ENCODE measurements at regions not wholly inside any gene's neighbourhood (a gene's known extent, or its start where the extent isn't known, plus 50 kb on each side); places are given as distances from the start of the nearest gene placed in this dataset.

- TF ChIP-seq CTCF (conservative IDR thresholded peaks at IDR 0.05; ENCODE audit: low read depth in 2 of 2) (no peak), NANOG (IDR thresholded peaks at IDR 0.05; ENCODE audit: borderline replicate concordance) (no peak), EZH2 (IDR thresholded peaks at IDR 0.05; ENCODE audit: low read depth, unreplicated experiment) (no peak), POLR2AphosphoS5 (IDR thresholded peaks at IDR 0.05; ENCODE audit: low read depth) (no peak)
- TF ChIP-seq, protein P1, sequence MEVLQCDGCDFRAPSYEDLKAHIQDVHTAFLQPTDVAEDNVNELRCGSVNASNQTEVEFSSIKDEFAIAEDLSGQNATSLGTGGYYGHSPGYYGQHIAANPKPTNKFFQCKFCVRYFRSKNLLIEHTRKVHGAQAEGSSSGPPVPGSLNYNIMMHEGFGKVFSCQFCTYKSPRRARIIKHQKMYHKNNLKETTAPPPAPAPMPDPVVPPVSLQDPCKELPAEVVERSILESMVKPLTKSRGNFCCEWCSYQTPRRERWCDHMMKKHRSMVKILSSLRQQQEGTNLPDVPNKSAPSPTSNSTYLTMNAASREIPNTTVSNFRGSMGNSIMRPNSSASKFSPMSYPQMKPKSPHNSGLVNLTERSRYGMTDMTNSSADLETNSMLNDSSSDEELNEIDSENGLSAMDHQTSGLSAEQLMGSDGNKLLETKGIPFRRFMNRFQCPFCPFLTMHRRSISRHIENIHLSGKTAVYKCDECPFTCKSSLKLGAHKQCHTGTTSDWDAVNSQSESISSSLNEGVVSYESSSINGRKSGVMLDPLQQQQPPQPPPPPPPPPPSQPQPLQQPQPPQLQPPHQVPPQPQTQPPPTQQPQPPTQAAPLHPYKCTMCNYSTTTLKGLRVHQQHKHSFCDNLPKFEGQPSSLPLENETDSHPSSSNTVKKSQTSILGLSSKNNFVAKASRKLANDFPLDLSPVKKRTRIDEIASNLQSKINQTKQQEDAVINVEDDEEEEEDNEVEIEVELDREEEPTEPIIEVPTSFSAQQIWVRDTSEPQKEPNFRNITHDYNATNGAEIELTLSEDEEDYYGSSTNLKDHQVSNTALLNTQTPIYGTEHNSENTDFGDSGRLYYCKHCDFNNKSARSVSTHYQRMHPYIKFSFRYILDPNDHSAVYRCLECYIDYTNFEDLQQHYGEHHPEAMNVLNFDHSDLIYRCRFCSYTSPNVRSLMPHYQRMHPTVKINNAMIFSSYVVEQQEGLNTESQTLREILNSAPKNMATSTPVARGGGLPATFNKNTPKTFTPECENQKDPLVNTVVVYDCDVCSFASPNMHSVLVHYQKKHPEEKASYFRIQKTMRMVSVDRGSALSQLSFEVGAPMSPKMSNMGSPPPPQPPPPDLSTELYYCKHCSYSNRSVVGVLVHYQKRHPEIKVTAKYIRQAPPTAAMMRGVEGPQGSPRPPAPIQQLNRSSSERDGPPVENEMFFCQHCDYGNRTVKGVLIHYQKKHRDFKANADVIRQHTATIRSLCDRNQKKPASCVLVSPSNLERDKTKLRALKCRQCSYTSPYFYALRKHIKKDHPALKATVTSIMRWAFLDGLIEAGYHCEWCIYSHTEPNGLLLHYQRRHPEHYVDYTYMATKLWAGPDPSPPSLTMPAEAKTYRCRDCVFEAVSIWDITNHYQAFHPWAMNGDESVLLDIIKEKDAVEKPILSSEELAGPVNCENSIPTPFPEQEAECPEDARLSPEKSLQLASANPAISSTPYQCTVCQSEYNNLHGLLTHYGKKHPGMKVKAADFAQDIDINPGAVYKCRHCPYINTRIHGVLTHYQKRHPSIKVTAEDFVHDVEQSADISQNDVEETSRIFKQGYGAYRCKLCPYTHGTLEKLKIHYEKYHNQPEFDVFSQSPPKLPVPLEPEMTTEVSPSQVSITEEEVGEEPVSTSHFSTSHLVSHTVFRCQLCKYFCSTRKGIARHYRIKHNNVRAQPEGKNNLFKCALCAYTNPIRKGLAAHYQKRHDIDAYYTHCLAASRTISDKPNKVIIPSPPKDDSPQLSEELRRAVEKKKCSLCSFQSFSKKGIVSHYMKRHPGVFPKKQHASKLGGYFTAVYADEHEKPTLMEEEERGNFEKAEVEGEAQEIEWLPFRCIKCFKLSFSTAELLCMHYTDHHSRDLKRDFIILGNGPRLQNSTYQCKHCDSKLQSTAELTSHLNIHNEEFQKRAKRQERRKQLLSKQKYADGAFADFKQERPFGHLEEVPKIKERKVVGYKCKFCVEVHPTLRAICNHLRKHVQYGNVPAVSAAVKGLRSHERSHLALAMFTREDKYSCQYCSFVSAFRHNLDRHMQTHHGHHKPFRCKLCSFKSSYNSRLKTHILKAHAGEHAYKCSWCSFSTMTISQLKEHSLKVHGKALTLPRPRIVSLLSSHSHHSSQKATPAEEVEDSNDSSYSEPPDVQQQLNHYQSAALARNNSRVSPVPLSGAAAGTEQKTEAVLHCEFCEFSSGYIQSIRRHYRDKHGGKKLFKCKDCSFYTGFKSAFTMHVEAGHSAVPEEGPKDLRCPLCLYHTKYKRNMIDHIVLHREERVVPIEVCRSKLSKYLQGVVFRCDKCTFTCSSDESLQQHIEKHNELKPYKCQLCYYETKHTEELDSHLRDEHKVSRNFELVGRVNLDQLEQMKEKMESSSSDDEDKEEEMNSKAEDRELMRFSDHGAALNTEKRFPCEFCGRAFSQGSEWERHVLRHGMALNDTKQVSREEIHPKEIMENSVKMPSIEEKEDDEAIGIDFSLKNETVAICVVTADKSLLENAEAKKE (CRISPR knock-in tag; IDR thresholded peaks at IDR 0.05): no peak
These were observed 105.4 kb upstream of the WARS2 start (continued) for GRCh38 chr1:119245881-119246280.

DNA sequence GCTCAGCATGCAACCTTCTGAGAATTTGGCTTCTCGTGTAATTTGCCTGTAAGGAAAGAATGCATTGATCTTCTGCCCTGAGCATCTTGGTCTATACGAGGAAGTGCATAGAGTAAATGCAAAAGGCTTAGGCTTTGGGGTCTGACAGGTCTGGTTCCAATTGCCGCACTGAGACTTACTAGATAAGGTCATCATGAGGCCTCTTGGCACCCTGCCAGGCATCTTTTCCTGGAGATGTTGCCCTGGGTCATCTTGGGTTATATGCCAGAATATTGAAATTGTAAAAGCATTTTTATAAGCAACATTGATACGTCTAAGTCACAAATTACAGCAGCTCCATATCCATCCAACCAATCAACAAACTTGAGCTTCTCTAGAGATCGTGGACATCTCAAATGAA is 108.8 kb upstream of the WARS2 start:
- H3K36me3 ChIP-seq (ENCODE audit: insufficient read depth): no peaks in the 10 kb centered on the region
- no peaks in the 10 kb centered on the region for H3K9me2 ChIP-seq (ENCODE audit: insufficient read depth)
- no peak overlapping the region for H3K4me3 Mint-ChIP-seq
- no peaks in the 10 kb centered on the region for H3K4me1 ChIP-seq (ENCODE audit: insufficient read depth)
- no peak overlapping the region for H3K27ac Mint-ChIP-seq
- H2AFZ ChIP-seq: no peak overlapping the region
- no peak overlapping the region for H3K27ac ChIP-seq (ENCODE audit: low read depth)
- H3K4me1 Mint-ChIP-seq: no peaks in the 10 kb centered on the region
- H3F3A ChIP-seq (replicated peaks; ENCODE audit: low read depth): no peaks in the 10 kb centered on the region
- no peaks in the 10 kb centered on the region for H3K36me3 Mint-ChIP-seq (ENCODE audit: low read depth)
- no peak for ATAC-seq
- H3K4me3 ChIP-seq: no peak overlapping the region
- H3K4me2 ChIP-seq: no peak overlapping the region
- no peaks in the 10 kb centered on the region for H3K27me3 ChIP-seq (ENCODE audit: insufficient read depth)
- no peaks in the 10 kb centered on the region for H3K79me2 ChIP-seq (replicated peaks; ENCODE audit: insufficient read depth)
- H3K9me3 Mint-ChIP-seq: no peaks in the 10 kb centered on the region
- H3K27me3 Mint-ChIP-seq (ENCODE audit: insufficient read depth, low read depth, poor library complexity): no peaks in the 10 kb centered on the region
- no peaks in the 10 kb centered on the region for H4K20me1 ChIP-seq (replicated peaks; ENCODE audit: insufficient read depth)
- DNase-seq (ENCODE audit: low spot score): no peak
- TF ChIP-seq CTCF (conservative IDR thresholded peaks at IDR 0.05; ENCODE audit: low read depth in 2 of 2): no peak
- no peak for TF ChIP-seq EZH2 (IDR thresholded peaks at IDR 0.05; ENCODE audit: low read depth, unreplicated experiment)
- TF ChIP-seq POLR2AphosphoS5 (IDR thresholded peaks at IDR 0.05; ENCODE audit: low read depth): no peak
- TF ChIP-seq ZNF114 (CRISPR knock-in tag; IDR thresholded peaks at IDR 0.05): no peak
- no peak for TF ChIP-seq NANOG (IDR thresholded peaks at IDR 0.05; ENCODE audit: borderline replicate concordance)

Measured in GM23338 (cell line).